Liver (tissue), 8 donors: ENCODE measurements at regions not wholly inside any gene's neighbourhood (a gene's known extent, or its start where the extent isn't known, plus 50 kb on each side); places are given as distances from the start of the nearest gene placed in this dataset.

Experiments
- DNase-seq: peaks from one replicate; pipeline ENCODE4 v3.0.0-alpha.2; 2017; ENCODE audit warnings: low spot score
- H3K27ac ChIP-seq, 2 donors: one replicate each; pipeline ENCODE4 v1.7.0; 2013; ENCODE audit warnings: inconsistent platforms in 2 of 2, low read length in 2 of 2, control low read depth in 1 of 2, low read depth in 1 of 2, mild to moderate bottlenecking in 1 of 2
- H3K27me3 ChIP-seq, 4 donors: one replicate each; pipeline versions ENCODE4 v1.6.1 to v1.7.0; 2013; ENCODE audit warnings: low read length in 3 of 4, inconsistent platforms in 1 of 4, mild to moderate bottlenecking in 1 of 4, moderate library complexity in 1 of 4; ENCODE audit not compliant: control insufficient read depth in 4 of 4, insufficient read depth in 4 of 4
- H3K36me3 ChIP-seq, 4 donors: one replicate each; pipeline versions ENCODE4 v1.6.1 to v1.7.0; 2013; ENCODE audit warnings: low read length in 3 of 4, mild to moderate bottlenecking in 3 of 4, low read depth in 1 of 4, moderate library complexity in 1 of 4; ENCODE audit not compliant: control insufficient read depth in 4 of 4, insufficient read depth in 3 of 4
- H3K4me1 ChIP-seq, 4 donors: one replicate each; pipeline versions ENCODE4 v1.6.1 to v1.7.0; 2013; ENCODE audit warnings: low read length in 3 of 4, mild to moderate bottlenecking in 3 of 4, moderate library complexity in 1 of 4; ENCODE audit not compliant: control insufficient read depth in 4 of 4, insufficient read depth in 4 of 4
- H3K4me3 ChIP-seq, 3 donors: one replicate each; pipeline versions ENCODE4 v1.6.1 to v1.7.0; 2013; ENCODE audit warnings: low read length in 3 of 3, control low read depth in 1 of 3, low read depth in 1 of 3, mild to moderate bottlenecking in 1 of 3
- H3K9ac ChIP-seq, 2 donors: one replicate each; pipeline ENCODE4 v1.7.0; 2013; ENCODE audit warnings: low read length in 2 of 2, mild to moderate bottlenecking in 2 of 2, moderate library complexity in 2 of 2, control low read depth in 1 of 2, low read depth in 1 of 2
- H3K9me3 ChIP-seq, 4 donors: one replicate each; pipeline versions ENCODE4 v1.6.1 to v1.7.0; 2013; ENCODE audit warnings: low read length in 3 of 4; ENCODE audit not compliant: control insufficient read depth in 4 of 4
- CTCF ChIP-seq: fragments of 150-350 bp; IDR thresholded peaks from 2 replicates; pipeline ENCODE4 v1.5.1; 2017; ENCODE audit warnings: improper control_type of control experiment, low read depth, low read length; ENCODE audit not compliant: missing input control
- EGR1 ChIP-seq, 2 donors: IDR thresholded peaks; 2 replicates each; pipeline ENCODE4 v1.6.1; 2016 to 2018; ENCODE audit warnings: antibody characterized with exemption in 2 of 2, low read depth in 2 of 2
- FOXA1 ChIP-seq: IDR thresholded peaks from 2 replicates; pipeline ENCODE4 v1.6.1; 2016; ENCODE audit warnings: antibody characterized with exemption
- FOXA2 ChIP-seq: IDR thresholded peaks from 2 replicates; pipeline ENCODE4 v1.6.1; 2016; ENCODE audit warnings: antibody characterized with exemption
- GABPA ChIP-seq, 2 donors: IDR thresholded peaks in 1 of 2; conservative IDR thresholded peaks in 1 of 2; 2 replicates each; pipeline ENCODE4 v1.6.1; 2016; ENCODE audit warnings: antibody characterized with exemption in 2 of 2, mild to moderate bottlenecking in 1 of 2, moderate library complexity in 1 of 2
- HNF4A ChIP-seq, 2 donors: conservative IDR thresholded peaks; 2 replicates each; pipeline ENCODE4 v1.6.1; 2016; ENCODE audit warnings: antibody characterized with exemption in 2 of 2, mild to moderate bottlenecking in 2 of 2
- HNF4G ChIP-seq: IDR thresholded peaks from 2 replicates; pipeline ENCODE4 v1.6.1; 2016; ENCODE audit warnings: antibody characterized with exemption
- JUND ChIP-seq, 2 donors: IDR thresholded peaks; 2 replicates each; pipeline ENCODE4 v1.6.1; 2016; ENCODE audit warnings: antibody characterized with exemption in 2 of 2
- NR2F2 ChIP-seq: IDR thresholded peaks from 2 replicates; pipeline ENCODE4 v1.6.1; 2016; ENCODE audit warnings: antibody characterized with exemption
- RAD21 ChIP-seq, 2 donors: IDR thresholded peaks; 2 replicates each; pipeline ENCODE4 v1.6.1; 2016; ENCODE audit warnings: antibody characterized with exemption in 2 of 2, mild to moderate bottlenecking in 2 of 2
- RXRA ChIP-seq, 2 donors: IDR thresholded peaks; 2 replicates each; pipeline ENCODE4 v1.6.1; 2017 to 2018; ENCODE audit warnings: antibody characterized with exemption in 2 of 2, mild to moderate bottlenecking in 1 of 2
- SP1 ChIP-seq: IDR thresholded peaks from 2 replicates; pipeline ENCODE4 v1.6.1; 2018; ENCODE audit warnings: antibody characterized with exemption, mild to moderate bottlenecking
- TAF1 ChIP-seq: conservative IDR thresholded peaks from 2 replicates; pipeline ENCODE4 v1.6.1; 2016; ENCODE audit warnings: antibody characterized with exemption, mild to moderate bottlenecking
- YY1 ChIP-seq: IDR thresholded peaks from 2 replicates; pipeline ENCODE4 v1.6.1; 2016; ENCODE audit warnings: antibody characterized with exemption, mild to moderate bottlenecking
- WGBS: extraction: QIAGEN DNeasy Blood & Tissue Kit; methylation state at CpG from one replicate; pipeline ENCODE4 v1.1.7; 2013; 5-methylcytosine and 5-hydroxymethylcytosine counted together
- TF ChIP-seq, protein P1 (sequence below): IDR thresholded peaks from 2 replicates; pipeline ENCODE4 v1.6.1; 2016; ENCODE audit warnings: antibody characterized with exemption, mild to moderate bottlenecking
- TF ChIP-seq, protein P2 (sequence below): IDR thresholded peaks from 2 replicates; pipeline ENCODE4 v1.6.1; 2016; ENCODE audit warnings: antibody characterized with exemption
- TF ChIP-seq, protein P3 (sequence below): IDR thresholded peaks from 2 replicates; pipeline ENCODE4 v1.6.1; 2016; ENCODE audit warnings: antibody characterized with exemption
- TF ChIP-seq, protein P4 (sequence below): IDR thresholded peaks from 2 replicates; pipeline ENCODE4 v1.6.1; 2016; ENCODE audit warnings: antibody characterized with exemption
- donor health status: healthy.
- donor health status: healthy.
- donor health status: healthy.
- donor health status: healthy.
- donor health status: healthy.

DNA sequence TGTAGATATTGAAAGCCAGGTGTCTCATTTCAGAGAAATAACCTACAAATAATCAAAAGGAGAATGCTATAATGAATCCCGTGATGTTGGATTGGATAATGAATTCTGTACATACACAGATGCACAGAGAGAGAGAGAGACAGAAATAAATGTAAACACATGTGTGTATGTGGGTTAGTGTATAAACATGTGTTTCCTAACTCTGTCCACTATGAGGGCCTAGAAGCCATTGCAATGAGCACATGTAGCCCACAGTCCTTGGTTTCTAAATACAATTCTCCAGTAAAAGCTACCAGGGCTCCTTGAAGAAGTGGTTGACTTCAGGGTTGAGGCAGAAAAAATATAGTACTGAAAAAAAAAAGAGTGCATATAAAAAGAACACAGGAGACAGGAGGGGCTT, 109.5 kb downstream of the INHBB start:
- no peak for TF ChIP-seq RAD21 (IDR thresholded peaks at IDR 0.05)
- TF ChIP-seq NR2F2 = no peak
- TF ChIP-seq, protein P1, sequence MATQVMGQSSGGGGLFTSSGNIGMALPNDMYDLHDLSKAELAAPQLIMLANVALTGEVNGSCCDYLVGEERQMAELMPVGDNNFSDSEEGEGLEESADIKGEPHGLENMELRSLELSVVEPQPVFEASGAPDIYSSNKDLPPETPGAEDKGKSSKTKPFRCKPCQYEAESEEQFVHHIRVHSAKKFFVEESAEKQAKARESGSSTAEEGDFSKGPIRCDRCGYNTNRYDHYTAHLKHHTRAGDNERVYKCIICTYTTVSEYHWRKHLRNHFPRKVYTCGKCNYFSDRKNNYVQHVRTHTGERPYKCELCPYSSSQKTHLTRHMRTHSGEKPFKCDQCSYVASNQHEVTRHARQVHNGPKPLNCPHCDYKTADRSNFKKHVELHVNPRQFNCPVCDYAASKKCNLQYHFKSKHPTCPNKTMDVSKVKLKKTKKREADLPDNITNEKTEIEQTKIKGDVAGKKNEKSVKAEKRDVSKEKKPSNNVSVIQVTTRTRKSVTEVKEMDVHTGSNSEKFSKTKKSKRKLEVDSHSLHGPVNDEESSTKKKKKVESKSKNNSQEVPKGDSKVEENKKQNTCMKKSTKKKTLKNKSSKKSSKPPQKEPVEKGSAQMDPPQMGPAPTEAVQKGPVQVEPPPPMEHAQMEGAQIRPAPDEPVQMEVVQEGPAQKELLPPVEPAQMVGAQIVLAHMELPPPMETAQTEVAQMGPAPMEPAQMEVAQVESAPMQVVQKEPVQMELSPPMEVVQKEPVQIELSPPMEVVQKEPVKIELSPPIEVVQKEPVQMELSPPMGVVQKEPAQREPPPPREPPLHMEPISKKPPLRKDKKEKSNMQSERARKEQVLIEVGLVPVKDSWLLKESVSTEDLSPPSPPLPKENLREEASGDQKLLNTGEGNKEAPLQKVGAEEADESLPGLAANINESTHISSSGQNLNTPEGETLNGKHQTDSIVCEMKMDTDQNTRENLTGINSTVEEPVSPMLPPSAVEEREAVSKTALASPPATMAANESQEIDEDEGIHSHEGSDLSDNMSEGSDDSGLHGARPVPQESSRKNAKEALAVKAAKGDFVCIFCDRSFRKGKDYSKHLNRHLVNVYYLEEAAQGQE = no peak
- TF ChIP-seq HNF4G = no peak
- TF ChIP-seq RXRA (IDR thresholded peaks at IDR 0.05) = no peak
- no peak for TF ChIP-seq SP1
- TF ChIP-seq HNF4A (conservative IDR thresholded peaks at IDR 0.05) = no peak
- no peak for TF ChIP-seq FOXA2
- TF ChIP-seq, protein P2, sequence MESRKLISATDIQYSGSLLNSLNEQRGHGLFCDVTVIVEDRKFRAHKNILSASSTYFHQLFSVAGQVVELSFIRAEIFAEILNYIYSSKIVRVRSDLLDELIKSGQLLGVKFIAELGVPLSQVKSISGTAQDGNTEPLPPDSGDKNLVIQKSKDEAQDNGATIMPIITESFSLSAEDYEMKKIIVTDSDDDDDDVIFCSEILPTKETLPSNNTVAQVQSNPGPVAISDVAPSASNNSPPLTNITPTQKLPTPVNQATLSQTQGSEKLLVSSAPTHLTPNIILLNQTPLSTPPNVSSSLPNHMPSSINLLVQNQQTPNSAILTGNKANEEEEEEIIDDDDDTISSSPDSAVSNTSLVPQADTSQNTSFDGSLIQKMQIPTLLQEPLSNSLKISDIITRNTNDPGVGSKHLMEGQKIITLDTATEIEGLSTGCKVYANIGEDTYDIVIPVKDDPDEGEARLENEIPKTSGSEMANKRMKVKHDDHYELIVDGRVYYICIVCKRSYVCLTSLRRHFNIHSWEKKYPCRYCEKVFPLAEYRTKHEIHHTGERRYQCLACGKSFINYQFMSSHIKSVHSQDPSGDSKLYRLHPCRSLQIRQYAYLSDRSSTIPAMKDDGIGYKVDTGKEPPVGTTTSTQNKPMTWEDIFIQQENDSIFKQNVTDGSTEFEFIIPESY = no peak
- no peak for TF ChIP-seq FOXA1
- no peak for TF ChIP-seq CTCF
- no peak for TF ChIP-seq JUND (IDR thresholded peaks at IDR 0.05)
- TF ChIP-seq TAF1 = no peak
- TF ChIP-seq GABPA (IDR thresholded peaks at IDR 0.05 in 1 of 2, conservative IDR thresholded peaks at IDR 0.05 in 1 of 2) = no peak
- no peak for TF ChIP-seq EGR1 (IDR thresholded peaks at IDR 0.05; ENCODE audit: low read depth in 2 of 2)
- TF ChIP-seq, protein P3, sequence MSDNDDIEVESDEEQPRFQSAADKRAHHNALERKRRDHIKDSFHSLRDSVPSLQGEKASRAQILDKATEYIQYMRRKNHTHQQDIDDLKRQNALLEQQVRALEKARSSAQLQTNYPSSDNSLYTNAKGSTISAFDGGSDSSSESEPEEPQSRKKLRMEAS = no peak
- TF ChIP-seq, protein P4, sequence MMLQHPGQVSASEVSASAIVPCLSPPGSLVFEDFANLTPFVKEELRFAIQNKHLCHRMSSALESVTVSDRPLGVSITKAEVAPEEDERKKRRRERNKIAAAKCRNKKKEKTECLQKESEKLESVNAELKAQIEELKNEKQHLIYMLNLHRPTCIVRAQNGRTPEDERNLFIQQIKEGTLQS = no peak
- no peak for TF ChIP-seq YY1
- 92% methylated on average over 1 of the region's 1 CpG for WGBS
- DNase-seq = no peak
- Histone ChIP-seq H3K4me3 (no peak overlapping the region), H3K9me3 (peaks cover 0 to 7% (median 1%) of the 10 kb centered on the region in 4 donors), H3K27ac (no peak overlapping the region), H3K9ac (no peak overlapping the region), H3K4me1 (no peaks in the 10 kb centered on the region), H3K36me3 (no peaks in the 10 kb centered on the region), H3K27me3 (no peaks in the 10 kb centered on the region)
